K562 (cell line): ENCODE measurements at regions not wholly inside any gene's neighbourhood (a gene's known extent, or its start where the extent isn't known, plus 50 kb on each side); places are given as distances from the start of the nearest gene placed in this dataset.

Source experiments
- ATAC-seq: fragments of 200-7000 bp; cut with Tn5 transposase; 3 replicates; pipeline ENCODE4 v1.9.1; 2020; ENCODE audit warnings: moderate library complexity
- BruUV-seq: library from RNA; stranded (reverse); fragments of 400-500 nt; replicated peaks from 2 replicates; lab custom pipeline; 2021; lab: Mats Ljungman, UMichigan
- CTCF ChIA-PET: fragments of 300-600 bp; formaldehyde crosslinking; extraction: SDS; loops from one replicate; lab custom pipeline; 2021; ENCODE audit warnings: low intra/inter-chr PET ratio; lab: Yijun Ruan, JAX
- POLR2A ChIA-PET: fragments of 300-600, 350-650 bp; sonication (Branson Sonifier 250); formaldehyde crosslinking; extraction: SDS; loops from one replicate; lab custom pipeline; 2021; ENCODE audit warnings: antibody characterized with exemption, inconsistent platforms; lab: Yijun Ruan, JAX
- DNase-seq, 4 experiments: peaks; one replicate each; pipeline versions ENCODE4 v3.0.0 to v3.0.0-alpha.2; 2011 to 2018; ENCODE audit warnings: low spot score in 3 of 4, mixed read lengths in 3 of 4; ENCODE audit errors: extremely low read depth in 1 of 4
- FAIRE-seq: peaks from 2 replicates; lab custom pipeline; 2011; peaks lifted over from hg19 to GRCh38; lab: Jason Lieb, UNC
- H2AFZ ChIP-seq: 2 replicates; pipeline ENCODE4 v1.6.0; 2011; ENCODE audit warnings: low read depth, low read length, control low read depth, inconsistent platforms
- H3K27ac ChIP-seq: fragments of 200-600 bp; 3 replicates; pipeline ENCODE4 v1.8.0; 2011; ENCODE audit warnings: low read depth, mild to moderate bottlenecking, control low read depth, inconsistent platforms, low read length, moderate library complexity, mixed read lengths; ENCODE audit errors: extremely low read depth
- H3K27me3 ChIP-seq, 2 experiments: fragments of 300-600 bp in 1 of 2; 2 replicates in 1 of 2; 3 replicates in 1 of 2; pipeline versions ENCODE4 v1.6.0 to v1.8.0; 2011; ENCODE audit warnings: inconsistent platforms in 2 of 2, low read length in 2 of 2, mild to moderate bottlenecking in 1 of 2, mixed read lengths in 1 of 2, moderate library complexity in 1 of 2; ENCODE audit not compliant: control insufficient read depth in 2 of 2, insufficient read depth in 2 of 2
- H3K36me3 ChIP-seq: fragments of 300-600 bp; 3 replicates; pipeline ENCODE4 v1.8.0; 2011; ENCODE audit warnings: mild to moderate bottlenecking, low read length, inconsistent platforms; ENCODE audit not compliant: control insufficient read depth, insufficient read depth
- H3K4me1 ChIP-seq, 2 experiments: fragments of 200-600 bp in 1 of 2; replicated peaks in 1 of 2; 2 replicates in 1 of 2; 3 replicates in 1 of 2; pipeline versions ENCODE4 v1.5.1 to v1.8.0; 2011; ENCODE audit warnings: inconsistent platforms in 2 of 2, low read length in 2 of 2, mild to moderate bottlenecking in 1 of 2, mixed read lengths in 1 of 2, moderate library complexity in 1 of 2; ENCODE audit not compliant: control insufficient read depth in 2 of 2, insufficient read depth in 2 of 2
- H3K4me2 ChIP-seq: 2 replicates; pipeline ENCODE4 v1.6.1; 2011; ENCODE audit warnings: low read length, control low read depth, inconsistent platforms, mixed read lengths; ENCODE audit not compliant: insufficient read depth
- H3K4me3 ChIP-seq: fragments of 200-600 bp; sonication (generic), shearing (Covaris generic); 2 replicates; pipeline ENCODE4 v1.5.1; 2016; ENCODE audit warnings: control low read depth, inconsistent platforms
- H3K79me2 ChIP-seq: fragments of 200-600 bp; 3 replicates; pipeline ENCODE4 v1.8.0; 2011; ENCODE audit warnings: low read length, inconsistent platforms; ENCODE audit not compliant: control insufficient read depth, insufficient read depth
- H3K9ac ChIP-seq, 2 experiments: 2 replicates each; pipeline versions ENCODE4 v1.6.0 to v1.6.1; 2011; ENCODE audit warnings: low read depth in 2 of 2, low read length in 2 of 2, control low read depth in 1 of 2, inconsistent platforms in 1 of 2, mild to moderate bottlenecking in 1 of 2, mixed read lengths in 1 of 2; ENCODE audit not compliant: insufficient read depth in 1 of 2
- H3K9me1 ChIP-seq: one replicate; pipeline ENCODE4 v1.6.0; 2011; ENCODE audit warnings: inconsistent platforms, mild to moderate bottlenecking, low read length, moderate library complexity; ENCODE audit not compliant: control insufficient read depth, insufficient read depth
- H3K9me3 ChIP-seq: replicated peaks from 2 replicates; pipeline ENCODE4 v1.5.1; 2011; ENCODE audit warnings: low read depth, low read length, inconsistent platforms; ENCODE audit not compliant: control insufficient read depth, insufficient read depth
- H4K20me1 ChIP-seq: replicated peaks from 2 replicates; pipeline ENCODE4 v1.6.1; 2011; ENCODE audit warnings: low read length, inconsistent platforms, mixed read lengths; ENCODE audit not compliant: control insufficient read depth, insufficient read depth
- E2F3 ChIP-seq: fragments of 250-450 bp; sonication (Bioruptor Pico); IDR thresholded peaks from 2 replicates; pipeline ENCODE4 v1.4.0; 2020; ENCODE audit warnings: mild to moderate bottlenecking
- FIP1L1 ChIP-seq: fragments of 200-400 bp; formaldehyde crosslinking; IDR thresholded peaks from 2 replicates; pipeline ENCODE4 v1.6.1; 2018; ENCODE audit warnings: mild to moderate bottlenecking, low read depth, low read length; ENCODE audit not compliant: poor library complexity, severe bottlenecking
- NRF1 ChIP-seq, 2 experiments: fragments of 450-650 bp; IDR thresholded peaks in 1 of 2; conservative IDR thresholded peaks in 1 of 2; 2 replicates each; pipeline ENCODE4 v1.6.1; 2014; ENCODE audit warnings: mild to moderate bottlenecking in 2 of 2
- POU5F1 ChIP-seq: fragments of 150-350 bp; IDR thresholded peaks from 2 replicates; pipeline ENCODE4 v1.6.1; 2014; ENCODE audit warnings: borderline replicate concordance, low read length, low read depth, mild to moderate bottlenecking; ENCODE audit not compliant: partially characterized antibody
- SMARCA4 ChIP-seq: fragments of 450-650 bp; IDR thresholded peaks from 2 replicates; pipeline ENCODE4 v1.6.1; 2016
- TAF15 ChIP-seq: fragments of 200-400 bp; formaldehyde crosslinking; IDR thresholded peaks from 2 replicates; pipeline ENCODE4 v1.6.1; 2017; ENCODE audit warnings: mild to moderate bottlenecking, low read depth, low read length, moderate library complexity
- ZFP36 ChIP-seq: fragments of 150-350 bp; IDR thresholded peaks from 2 replicates; pipeline ENCODE4 v1.6.1; 2018; ENCODE audit warnings: low read length, low read depth; ENCODE audit not compliant: partially characterized antibody
- ZNF780A ChIP-seq: fragments of 250-450 bp; sonication (Bioruptor Pico); IDR thresholded peaks from 2 replicates; pipeline ENCODE4 v1.5.0; 2021; ENCODE audit warnings: mild to moderate bottlenecking
- WGBS: fragments of 100-300 bp; shearing (Covaris generic); methylation state at CpG from one replicate; pipeline ENCODE4 v1.1.6; 2016; ENCODE audit warnings: low coverage, mixed read lengths; ENCODE audit not compliant: insufficient coverage; ENCODE audit errors: missing lambda C conversion rate; 5-methylcytosine and 5-hydroxymethylcytosine counted together
- in situ Hi-C: fragments of 300-500 bp; cut with MboI; formaldehyde crosslinking; loops from 4 replicates; pipeline ENCODE4 v1.15.0; 2018; ENCODE audit warnings: inconsistent platforms, mixed read lengths
- intact Hi-C: fragments of 100-400 bp; cut with micrococcal nuclease; formaldehyde crosslinking; loops from 2 replicates; pipeline ENCODE4 v1.14.2; 2022
- TF ChIP-seq, protein P1 (sequence below): fragments of 450-650 bp; IDR thresholded peaks from 2 replicates; pipeline ENCODE4 v1.6.1; 2016; ENCODE audit warnings: missing biosample characterization, missing genetic modification characterization

GRCh38 chr6:100121854-100122609 lies 128.0 kb upstream of the MCHR2 start:
- intact Hi-C loops = no loop called here
- H3K27me3 ChIP-seq = no peaks in the 10 kb centered on the region
- ATAC-seq (no peak), DNase-seq (no peak), FAIRE-seq (no peak)
- no peaks in the 10 kb centered on the region for H3K9me3 ChIP-seq
- no peak overlapping the region for H3K9ac ChIP-seq
- BruUV-seq = no TSS peak
- 0% methylated on average over 2 of the region's 2 CpGs for WGBS
- H3K4me3 ChIP-seq = no peak overlapping the region
- in situ Hi-C loops = loop anchor here (5.0 kb wide), 1 partner anchor 360 kb away; no protein-coding TSS in a partner anchor
- H3K4me2 ChIP-seq = no peak overlapping the region
- no peaks in the 10 kb centered on the region for H3K9me1 ChIP-seq
- CTCF ChIA-PET = no interaction called here
- TF ChIP-seq TAF15 = no peak
- no peak for TF ChIP-seq ZFP36
- no peak for TF ChIP-seq NRF1 (conservative IDR thresholded peaks at IDR 0.05 in 1 of 2, IDR thresholded peaks at IDR 0.05 in 1 of 2)
- TF ChIP-seq, protein P1, sequence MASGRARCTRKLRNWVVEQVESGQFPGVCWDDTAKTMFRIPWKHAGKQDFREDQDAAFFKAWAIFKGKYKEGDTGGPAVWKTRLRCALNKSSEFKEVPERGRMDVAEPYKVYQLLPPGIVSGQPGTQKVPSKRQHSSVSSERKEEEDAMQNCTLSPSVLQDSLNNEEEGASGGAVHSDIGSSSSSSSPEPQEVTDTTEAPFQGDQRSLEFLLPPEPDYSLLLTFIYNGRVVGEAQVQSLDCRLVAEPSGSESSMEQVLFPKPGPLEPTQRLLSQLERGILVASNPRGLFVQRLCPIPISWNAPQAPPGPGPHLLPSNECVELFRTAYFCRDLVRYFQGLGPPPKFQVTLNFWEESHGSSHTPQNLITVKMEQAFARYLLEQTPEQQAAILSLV (tag) = no peak
- no peak for TF ChIP-seq ZNF780A (CRISPR knock-in tag)
- no peak for TF ChIP-seq POU5F1
- TF ChIP-seq FIP1L1 = no peak
- no peak for TF ChIP-seq E2F3 (CRISPR knock-in tag)
- TF ChIP-seq SMARCA4 = no peak
- H4K20me1 ChIP-seq = no peaks in the 10 kb centered on the region
- no peaks in the 10 kb centered on the region for H3K4me1 ChIP-seq
- no peak overlapping the region for H3K27ac ChIP-seq
- no peaks in the 10 kb centered on the region for H3K79me2 ChIP-seq
- POLR2A ChIA-PET = no interaction called here
- H2AFZ ChIP-seq = no peak overlapping the region
- no peaks in the 10 kb centered on the region for H3K36me3 ChIP-seq
